Stimulated activated CD4-positive, alpha-beta T cell treated with anti-CD3 and anti-CD28 coated beads, Interleukin-12 subunit alpha, Interleukin-12 subunit beta, amount 100 ng/mL, for 24 hours (primary cell): ENCODE measurements at regions not wholly inside any gene's neighbourhood (a gene's known extent, or its start where the extent isn't known, plus 50 kb on each side); places are given as distances from the start of the nearest gene placed in this dataset.

ENCODE experiments used
- DNase-seq, 2 experiments: peaks; one replicate each; pipeline ENCODE4 v3.0.0-alpha.2; 2020; ENCODE audit warnings: low read depth in 2 of 2

DNA sequence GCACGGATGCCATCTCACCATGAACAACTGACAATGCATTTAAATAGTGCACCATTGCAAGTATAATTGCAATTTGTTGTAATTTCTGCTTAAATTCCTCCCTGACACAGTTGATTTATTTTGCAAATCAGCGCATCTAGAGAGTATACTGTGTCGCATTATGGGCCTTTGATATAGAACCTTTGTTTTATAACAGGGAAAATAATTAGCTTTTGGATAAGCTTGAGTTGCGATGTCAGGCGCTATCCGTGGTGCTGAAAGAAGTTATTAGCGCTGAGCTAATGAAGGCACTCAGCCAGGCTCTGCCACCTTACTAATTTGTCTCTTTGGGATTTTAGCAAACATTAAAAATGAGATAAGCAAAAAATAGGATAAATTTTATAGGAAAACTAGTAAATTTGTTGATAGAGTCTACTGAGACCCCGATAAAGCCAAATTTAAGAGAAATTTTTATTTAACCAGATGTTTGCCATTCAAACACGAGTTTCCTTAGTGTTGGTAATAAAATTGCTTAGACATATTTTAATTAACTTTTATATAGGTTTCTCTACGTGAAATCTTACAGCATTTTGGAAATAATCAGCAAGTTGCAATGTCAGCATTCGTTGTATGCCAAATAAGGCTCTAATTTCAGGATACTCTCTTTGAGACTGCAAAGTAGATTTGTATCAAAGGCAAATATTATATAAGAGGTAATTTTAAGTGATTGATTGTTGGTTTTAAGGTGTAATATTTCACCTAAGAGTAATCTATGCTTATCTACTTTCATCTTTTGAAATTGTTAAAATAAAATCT lies 355.5 kb downstream of the TLR4 start:
- DNase-seq = no peak

- no peak for DNase-seq
Observed at GRCh38 chr9:118083161-118083560, 379.0 kb downstream of the TLR4 start.

GRCh38 chr9:118088090-118088489 lies 383.9 kb downstream of the TLR4 start:
- DNase-seq = no peak

- DNase-seq = no peak
Observed at GRCh38 chr9:118091226-118091625, 387.0 kb downstream of the TLR4 start.

DNA sequence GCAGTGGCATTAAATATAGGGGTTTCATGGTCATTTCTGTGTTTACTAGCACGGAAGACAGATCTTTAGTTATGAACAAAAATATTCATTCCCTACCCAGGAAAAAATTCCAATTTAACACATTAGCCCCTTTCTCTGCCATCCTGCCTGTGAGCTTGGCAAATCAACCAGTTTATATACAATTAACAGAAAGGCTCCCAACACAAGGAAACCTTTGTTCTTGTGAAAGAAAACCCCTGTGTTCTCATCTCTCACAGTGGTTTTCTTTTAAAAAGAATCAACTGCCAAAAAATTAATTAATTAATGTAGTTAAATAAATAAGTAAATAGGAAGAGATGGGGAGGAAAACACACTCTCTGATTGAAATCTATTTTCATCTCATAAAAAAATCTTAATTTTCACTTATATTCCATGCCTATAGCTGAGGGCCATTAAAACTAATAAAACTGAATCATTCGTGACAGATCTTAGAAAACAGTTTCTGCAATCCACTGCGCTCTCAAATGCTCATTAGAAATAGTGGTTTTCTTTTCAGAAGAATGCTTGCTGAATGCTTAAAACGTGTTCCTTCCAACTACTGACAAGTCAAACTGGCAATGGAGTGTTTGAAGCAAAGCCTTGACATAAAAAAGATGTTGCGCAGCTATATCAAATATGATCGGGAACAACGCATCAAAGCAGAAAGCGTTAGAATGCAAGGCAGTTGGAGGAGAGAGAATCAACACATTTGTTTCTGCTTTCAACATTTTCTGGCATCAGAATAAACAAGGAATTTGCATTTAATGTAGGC lies 387.7 kb downstream of the TLR4 start:
- no peak for DNase-seq

DNA sequence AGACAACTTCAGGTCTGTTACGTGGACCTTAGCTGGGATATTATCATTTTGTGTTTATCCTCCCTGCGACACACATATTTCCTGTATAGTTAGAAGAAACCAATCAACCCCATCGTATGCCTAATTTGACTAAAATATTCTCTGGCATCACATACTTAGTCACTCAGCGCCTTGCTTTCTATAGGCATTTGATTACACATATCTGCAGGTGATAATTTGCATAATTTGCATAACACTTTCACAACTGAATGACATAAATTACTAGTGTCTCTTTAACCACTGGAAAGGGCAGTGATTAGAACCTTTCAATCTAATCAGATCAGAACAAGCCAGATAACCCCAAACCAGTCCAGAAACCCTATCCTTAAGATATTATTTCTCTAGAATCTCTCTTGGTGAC lies 390.2 kb downstream of the TLR4 start:
- no peak for DNase-seq

DNA sequence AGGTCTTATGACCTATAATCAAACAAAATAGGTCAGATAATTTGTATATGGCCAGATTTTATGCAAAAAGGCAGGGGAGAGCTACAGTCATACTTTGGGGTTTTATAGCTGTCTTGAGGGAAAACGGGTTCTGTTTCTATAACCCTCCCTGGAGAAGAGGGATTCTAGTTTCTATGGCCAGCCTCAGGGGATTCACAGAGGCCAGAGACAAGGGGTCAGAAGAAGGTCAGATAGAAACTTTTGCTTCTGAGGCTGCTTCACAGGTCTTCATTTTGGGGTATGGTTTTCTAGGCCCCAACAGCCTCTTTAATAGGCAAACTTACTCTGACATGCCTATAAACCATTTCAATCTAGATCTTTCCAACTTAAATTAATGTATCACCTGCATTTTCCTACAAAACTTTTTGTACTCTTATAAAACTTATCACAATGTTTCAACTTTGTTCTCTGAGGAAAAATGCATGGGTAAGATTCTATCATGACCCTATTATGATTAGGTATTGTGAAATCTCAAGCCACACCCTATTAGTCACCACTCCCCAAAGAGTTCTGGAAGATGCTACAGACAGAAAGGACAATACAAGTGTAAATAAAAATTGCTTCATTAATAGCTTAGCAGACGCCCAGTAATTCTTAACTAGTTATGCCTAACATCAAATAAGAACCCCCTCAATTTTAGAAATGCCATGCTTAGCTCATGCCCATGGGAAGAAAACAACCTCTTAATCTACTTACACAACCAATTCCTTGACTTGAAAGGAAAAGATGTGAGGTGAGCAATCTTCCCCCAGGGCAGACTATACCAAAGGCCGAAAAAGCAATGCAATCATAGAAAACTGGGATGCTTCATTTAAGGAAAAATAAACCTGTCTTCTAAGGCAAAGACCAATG lies 396.6 kb downstream of the TLR4 start:
- no peak for DNase-seq

GRCh38 chr9:118104363-118104762 lies 400.2 kb downstream of the TLR4 start:
- no peak for DNase-seq

- no peak for DNase-seq
Observed at GRCh38 chr9:118108971-118109370, 404.8 kb downstream of the TLR4 start.

GRCh38 chr9:118109542-118109941 lies 405.3 kb downstream of the TLR4 start:
- no peak for DNase-seq

GRCh38 chr9:118121361-118121760 lies 417.2 kb downstream of the TLR4 start:
- no peak for DNase-seq

DNA sequence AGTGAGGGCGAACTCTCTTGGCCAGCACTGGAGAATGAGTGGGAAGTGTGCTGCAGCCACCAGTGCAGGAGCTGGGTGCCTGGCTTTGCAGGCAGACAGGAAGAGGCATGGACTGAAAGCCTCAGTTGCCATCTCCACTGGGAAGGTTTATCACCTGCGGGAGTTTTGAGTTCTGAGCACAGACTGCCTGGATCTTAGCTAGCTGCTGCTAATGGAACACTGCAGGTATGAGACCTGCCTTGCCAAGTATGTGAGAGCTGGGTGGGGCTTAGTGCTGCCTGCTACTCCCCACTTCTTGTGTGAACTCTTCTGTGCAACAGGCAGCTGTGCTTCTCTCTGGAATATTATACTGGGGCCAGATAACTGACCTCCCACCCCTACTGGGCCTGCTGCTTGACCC lies 424.1 kb downstream of the TLR4 start:
- no peak for DNase-seq

GRCh38 chr9:118129541-118129940 lies 425.3 kb downstream of the TLR4 start:
- DNase-seq = no peak

DNA sequence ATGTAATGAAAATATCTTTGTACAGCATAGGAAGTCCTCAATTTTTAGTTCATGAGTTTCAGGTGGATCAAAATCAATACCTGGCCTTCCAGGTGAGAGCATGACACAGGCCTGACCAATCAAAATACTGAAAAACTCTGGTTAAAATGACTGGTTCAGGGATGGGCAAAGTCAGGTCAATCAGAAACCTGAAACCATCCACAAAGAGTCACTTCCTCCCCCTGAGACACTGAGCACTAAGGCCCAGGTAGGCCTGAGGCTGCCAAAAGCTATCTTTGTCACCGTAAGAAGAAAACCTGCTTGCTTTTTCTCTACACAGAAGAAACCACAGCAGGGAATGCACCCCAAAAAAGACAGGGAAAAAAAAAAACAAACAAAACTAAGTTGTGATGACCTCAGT lies 444.8 kb downstream of the TLR4 start:
- DNase-seq = no peak

DNA sequence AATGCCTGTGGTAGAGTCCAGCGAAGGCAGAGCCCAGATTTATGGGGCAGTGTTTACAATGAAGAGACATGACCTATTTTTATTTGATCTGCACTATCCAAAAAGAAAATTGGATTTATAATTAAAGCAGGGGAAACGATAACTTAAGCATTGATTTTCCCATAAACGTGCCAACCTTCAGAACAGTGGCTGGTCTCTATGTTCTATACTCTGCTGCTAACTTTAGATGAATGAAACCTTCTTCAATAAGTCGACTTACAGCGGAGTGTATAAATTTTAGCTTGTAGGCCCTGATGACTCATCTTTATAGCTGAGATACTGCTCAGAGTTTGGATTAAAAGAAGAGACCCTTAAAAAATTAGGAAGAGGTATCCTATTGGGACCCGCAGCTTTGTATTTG lies 452.6 kb downstream of the TLR4 start:
- DNase-seq = no peak

- DNase-seq = no peak
Observed at GRCh38 chr9:118162716-118163115, 458.5 kb downstream of the TLR4 start.

DNA sequence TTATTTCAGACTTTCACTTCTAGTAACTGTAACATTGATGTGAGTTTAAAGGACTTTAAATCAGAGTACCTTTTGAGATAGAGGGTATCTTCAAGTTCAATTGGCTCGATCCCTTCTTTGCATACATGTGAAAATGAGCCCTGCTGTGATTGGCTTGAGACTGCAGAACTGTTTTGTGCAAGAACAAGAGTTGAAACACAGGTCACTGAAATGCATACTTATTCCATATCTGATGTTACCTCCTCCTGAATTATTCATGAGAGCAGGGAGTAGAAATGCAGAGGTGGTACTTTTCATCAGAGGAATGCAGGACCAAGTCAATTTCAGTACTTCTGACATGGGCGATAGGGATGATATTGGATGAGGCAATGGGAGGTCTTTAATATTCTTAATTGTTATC lies 459.5 kb downstream of the TLR4 start:
- no peak for DNase-seq

DNA sequence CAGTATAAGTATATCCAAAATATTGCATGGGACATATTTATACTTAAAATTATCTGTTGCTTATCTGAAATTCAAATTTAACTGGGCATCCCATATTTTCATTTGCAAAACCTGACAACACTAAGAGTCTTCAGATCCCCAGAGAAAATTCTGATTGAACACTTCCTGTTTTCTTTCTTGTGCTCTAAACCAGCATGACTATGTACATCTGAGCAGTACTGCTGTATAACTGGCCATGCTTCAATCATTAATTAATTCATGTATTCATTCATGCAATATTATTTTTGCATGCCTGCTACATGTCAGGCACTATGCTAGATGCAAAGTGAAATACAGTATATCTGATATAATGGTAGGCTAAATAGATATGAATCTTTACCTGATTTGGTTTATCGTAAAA lies 461.2 kb downstream of the TLR4 start:
- DNase-seq = no peak

DNA sequence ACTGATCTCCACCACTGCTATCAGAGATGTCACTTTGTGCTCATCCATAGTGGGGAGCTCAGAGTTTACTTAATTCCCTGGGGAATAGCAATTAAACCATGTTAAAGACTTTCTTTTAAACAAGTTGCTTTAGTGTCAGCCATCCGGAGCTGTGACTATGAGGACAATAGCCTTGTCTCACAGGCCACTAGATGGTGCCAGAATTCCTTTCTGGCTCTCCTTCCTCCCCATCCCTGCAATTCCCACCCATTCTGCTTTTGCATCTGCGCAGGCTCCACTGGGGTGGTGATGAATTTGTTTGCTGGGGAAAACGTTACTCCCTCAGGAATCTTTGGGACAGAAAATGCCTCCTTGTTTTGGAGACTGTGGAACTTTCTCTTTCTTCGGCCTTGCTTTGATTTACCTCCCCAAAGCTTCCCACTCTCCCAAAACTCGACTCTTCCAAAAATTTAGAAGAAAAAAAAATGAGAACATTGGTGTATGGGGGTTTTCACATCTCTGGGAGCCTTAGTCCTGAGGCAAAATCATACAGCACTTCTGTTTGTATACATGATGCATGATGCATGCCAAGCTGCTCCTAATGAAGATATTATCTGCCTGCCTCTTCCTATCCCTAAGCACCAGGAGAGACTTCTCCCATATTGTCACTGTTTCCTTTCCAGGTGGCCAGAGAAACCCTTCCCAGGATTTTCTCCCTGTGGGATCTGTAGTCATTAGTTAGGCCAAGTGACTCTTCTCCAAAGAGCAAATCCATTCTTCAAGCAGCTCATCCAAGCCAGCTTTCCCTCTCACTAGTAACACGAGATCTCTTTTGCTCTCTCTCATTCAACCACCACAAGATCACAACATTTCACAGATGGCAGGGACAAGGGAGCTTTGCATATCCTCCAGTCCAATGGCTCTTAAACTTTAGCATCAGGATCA lies 466.1 kb downstream of the TLR4 start:
- no peak for DNase-seq

DNA sequence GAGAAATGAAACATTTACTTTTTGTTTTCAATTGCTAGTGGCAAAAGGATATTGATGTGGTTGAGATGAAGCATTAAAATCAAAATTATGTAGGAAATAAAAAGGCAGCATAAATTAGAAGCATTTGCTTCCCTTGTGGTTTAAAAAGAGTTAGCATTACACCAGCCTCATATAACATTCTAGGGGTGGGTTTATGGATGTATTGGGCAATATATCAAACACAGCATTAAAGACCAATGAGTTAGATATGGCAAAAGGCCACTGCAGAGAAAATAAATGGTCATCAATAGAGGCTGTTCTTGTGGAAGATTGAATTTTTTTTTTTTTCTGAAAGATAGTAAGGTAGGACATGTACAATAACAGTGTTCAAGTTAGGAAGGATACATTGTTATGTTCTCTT lies 473.0 kb downstream of the TLR4 start:
- no peak for DNase-seq

- no peak for DNase-seq
Observed at GRCh38 chr9:118183576-118183975, 479.4 kb downstream of the TLR4 start.
